Neural progenitor cell (in vitro differentiated cells): ENCODE measurements at regions not wholly inside any gene's neighbourhood (a gene's known extent, or its start where the extent isn't known, plus 50 kb on each side); places are given as distances from the start of the nearest gene placed in this dataset.

Experiments
- DNase-seq: peaks from one replicate; pipeline ENCODE4 v3.0.0-alpha.2; 2016; ENCODE audit warnings: low spot score
- H2AFZ ChIP-seq: fragments of 200-600 bp; sonication (generic); replicated peaks from 2 replicates; pipeline ENCODE4 v1.6.1; 2016; ENCODE audit warnings: antibody characterized with exemption
- H3F3A ChIP-seq: fragments of 200-600 bp; sonication (generic); 2 replicates; pipeline ENCODE4 v1.6.1; 2016; ENCODE audit warnings: antibody characterized with exemption, low read depth
- H3K27ac ChIP-seq: fragments of 200-600 bp; sonication (generic); 2 replicates; pipeline ENCODE4 v1.5.1; 2016; ENCODE audit warnings: mild to moderate bottlenecking
- H3K27me3 ChIP-seq: fragments of 200-600 bp; sonication (generic); 2 replicates; pipeline ENCODE4 v1.6.1; 2016; ENCODE audit warnings: mild to moderate bottlenecking, moderate library complexity
- H3K36me3 ChIP-seq: fragments of 200-600 bp; sonication (generic); 2 replicates; pipeline ENCODE4 v1.5.1; 2016
- H3K4me1 ChIP-seq: fragments of 200-600 bp; sonication (generic); 2 replicates; pipeline ENCODE4 v1.6.1; 2016; ENCODE audit warnings: mixed run types
- H3K4me2 ChIP-seq: fragments of 200-600 bp; sonication (generic); 2 replicates; pipeline ENCODE4 v1.6.1; 2016
- H3K4me3 ChIP-seq: fragments of 200-600 bp; sonication (generic); 2 replicates; pipeline ENCODE4 v1.5.1; 2016
- H3K79me2 ChIP-seq: fragments of 200-600 bp; sonication (generic); 2 replicates; pipeline ENCODE4 v1.6.1; 2016; ENCODE audit warnings: low read depth
- H3K9ac ChIP-seq: fragments of 200-600 bp; sonication (generic); 2 replicates; pipeline ENCODE4 v1.6.1; 2016
- H3K9me3 ChIP-seq: fragments of 200-600 bp; sonication (generic); 2 replicates; pipeline ENCODE4 v1.5.1; 2016; ENCODE audit warnings: low read depth
- H4K20me1 ChIP-seq: fragments of 200-600 bp; sonication (generic); 2 replicates; pipeline ENCODE4 v1.6.1; 2016; ENCODE audit warnings: low read depth
- H3K27ac Mint-ChIP-seq: 3 replicates; pipeline ENCODE4 v1.8.0; 2021; ENCODE audit warnings: mixed read lengths
- H3K27me3 Mint-ChIP-seq: 2 replicates; pipeline ENCODE4 v1.8.0; 2022; ENCODE audit warnings: low read depth, mild to moderate bottlenecking, inconsistent platforms, moderate library complexity, mixed read lengths; ENCODE audit not compliant: insufficient read depth
- H3K36me3 Mint-ChIP-seq: 3 replicates; pipeline ENCODE4 v1.8.0; 2021; ENCODE audit warnings: mixed read lengths
- H3K4me1 Mint-ChIP-seq: 3 replicates; pipeline ENCODE4 v1.8.0; 2021; ENCODE audit warnings: mixed read lengths
- H3K4me3 Mint-ChIP-seq: 3 replicates; pipeline ENCODE4 v1.8.0; 2021; ENCODE audit warnings: mild to moderate bottlenecking, moderate library complexity, mixed read lengths
- H3K9me3 Mint-ChIP-seq: 3 replicates; pipeline ENCODE4 v1.8.0; 2020; ENCODE audit warnings: mixed read lengths
- EZH2 ChIP-seq: fragments of 200-600 bp; sonication (generic); IDR thresholded peaks from 2 replicates; pipeline ENCODE4 v1.6.1; 2017; ENCODE audit warnings: antibody characterized with exemption, mild to moderate bottlenecking, moderate library complexity
- EZH2phosphoT487 ChIP-seq: fragments of 200-600 bp; sonication (generic); IDR thresholded peaks from 2 replicates; pipeline ENCODE4 v1.6.1; 2017; ENCODE audit warnings: antibody characterized with exemption
- TF ChIP-seq, protein P1 (sequence below): fragments of 200-600 bp; sonication (generic); IDR thresholded peaks from 2 replicates; pipeline ENCODE4 v1.5.1; 2017; ENCODE audit warnings: antibody characterized with exemption, mild to moderate bottlenecking

DNA sequence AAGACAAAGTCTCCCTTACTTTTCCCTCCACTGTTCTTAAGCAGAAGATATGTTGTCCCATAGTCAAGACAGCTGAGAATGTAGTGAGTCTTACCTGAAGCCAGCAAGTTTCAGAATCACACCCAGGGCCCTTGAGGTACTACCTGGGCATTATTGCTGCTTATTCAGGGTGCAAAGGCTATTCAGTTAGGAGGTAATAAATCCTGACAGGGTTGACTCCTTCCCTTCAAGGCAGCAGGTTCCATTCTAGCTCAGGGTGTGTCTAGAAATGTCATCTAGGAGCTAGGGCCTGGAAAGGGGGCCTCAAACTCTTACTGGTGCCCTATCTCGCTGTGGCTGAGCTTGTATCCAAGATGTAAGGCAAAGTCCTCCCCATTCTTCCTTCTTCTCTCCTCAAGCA lies 259.0 kb downstream of the FAT4 start:
- Mint-ChIP-seq H3K4me1 (no peaks in the 10 kb centered on the region), H3K4me3 (no peak overlapping the region), H3K27ac (no peak overlapping the region), H3K9me3 (peaks cover 8% of the 10 kb centered on the region), H3K27me3 (no peaks in the 10 kb centered on the region), H3K36me3 (peaks cover 3% of the 10 kb centered on the region)
- Histone ChIP-seq H2AFZ (no peak overlapping the region), H3K9ac (no peak overlapping the region), H3K27ac (no peak overlapping the region), H3K79me2 (no peaks in the 10 kb centered on the region), H3K27me3 (no peaks in the 10 kb centered on the region), H3K36me3 (no peaks in the 10 kb centered on the region), H3K4me1 (no peaks in the 10 kb centered on the region), H3F3A (no peaks in the 10 kb centered on the region), H3K4me3 (no peak overlapping the region), H4K20me1 (no peaks in the 10 kb centered on the region), H3K9me3 (no peaks in the 10 kb centered on the region), H3K4me2 (no peak overlapping the region)
- TF ChIP-seq EZH2 (no peak), EZH2phosphoT487 (no peak)
- TF ChIP-seq, protein P1, sequence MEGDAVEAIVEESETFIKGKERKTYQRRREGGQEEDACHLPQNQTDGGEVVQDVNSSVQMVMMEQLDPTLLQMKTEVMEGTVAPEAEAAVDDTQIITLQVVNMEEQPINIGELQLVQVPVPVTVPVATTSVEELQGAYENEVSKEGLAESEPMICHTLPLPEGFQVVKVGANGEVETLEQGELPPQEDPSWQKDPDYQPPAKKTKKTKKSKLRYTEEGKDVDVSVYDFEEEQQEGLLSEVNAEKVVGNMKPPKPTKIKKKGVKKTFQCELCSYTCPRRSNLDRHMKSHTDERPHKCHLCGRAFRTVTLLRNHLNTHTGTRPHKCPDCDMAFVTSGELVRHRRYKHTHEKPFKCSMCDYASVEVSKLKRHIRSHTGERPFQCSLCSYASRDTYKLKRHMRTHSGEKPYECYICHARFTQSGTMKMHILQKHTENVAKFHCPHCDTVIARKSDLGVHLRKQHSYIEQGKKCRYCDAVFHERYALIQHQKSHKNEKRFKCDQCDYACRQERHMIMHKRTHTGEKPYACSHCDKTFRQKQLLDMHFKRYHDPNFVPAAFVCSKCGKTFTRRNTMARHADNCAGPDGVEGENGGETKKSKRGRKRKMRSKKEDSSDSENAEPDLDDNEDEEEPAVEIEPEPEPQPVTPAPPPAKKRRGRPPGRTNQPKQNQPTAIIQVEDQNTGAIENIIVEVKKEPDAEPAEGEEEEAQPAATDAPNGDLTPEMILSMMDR: no peak
- no peak for DNase-seq

DNA sequence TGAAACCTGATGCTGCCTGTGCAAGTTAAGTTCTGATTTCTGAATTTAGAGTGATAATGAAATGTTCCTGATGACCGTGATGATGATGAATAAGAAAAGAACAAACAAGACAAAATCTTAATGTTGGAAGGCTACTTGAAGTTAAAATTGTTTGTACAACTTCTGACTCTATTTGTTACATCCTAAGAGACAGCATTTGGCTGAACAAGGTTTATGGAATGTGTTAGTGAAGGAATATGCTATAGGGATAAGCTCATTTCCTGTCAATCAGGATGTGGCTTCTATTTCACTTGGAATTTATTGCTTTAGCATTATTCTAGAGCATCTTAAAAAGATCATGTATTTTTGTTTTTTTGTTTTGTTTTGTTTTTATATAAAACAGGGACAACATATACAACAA lies 267.5 kb downstream of the FAT4 start:
- no peak overlapping the region for H3K4me2 ChIP-seq
- no peak overlapping the region for H3K27ac ChIP-seq
- Mint-ChIP-seq H3K4me1 (no peaks in the 10 kb centered on the region), H3K36me3 (no peaks in the 10 kb centered on the region), H3K9me3 (no peaks in the 10 kb centered on the region), H3K4me3 (no peak overlapping the region), H3K27me3 (no peaks in the 10 kb centered on the region), H3K27ac (no peak overlapping the region)
- no peaks in the 10 kb centered on the region for H4K20me1 ChIP-seq
- no peak overlapping the region for H2AFZ ChIP-seq
- H3F3A ChIP-seq: no peaks in the 10 kb centered on the region
- DNase-seq: no peak
- no peak for TF ChIP-seq EZH2
- TF ChIP-seq EZH2phosphoT487: no peak
- TF ChIP-seq, protein P1: no peak
- H3K79me2 ChIP-seq: no peaks in the 10 kb centered on the region
- H3K9me3 ChIP-seq: no peaks in the 10 kb centered on the region
- no peak overlapping the region for H3K4me3 ChIP-seq
- no peaks in the 10 kb centered on the region for H3K36me3 ChIP-seq
- H3K9ac ChIP-seq: no peak overlapping the region
- no peaks in the 10 kb centered on the region for H3K27me3 ChIP-seq
- H3K4me1 ChIP-seq: no peaks in the 10 kb centered on the region

DNA sequence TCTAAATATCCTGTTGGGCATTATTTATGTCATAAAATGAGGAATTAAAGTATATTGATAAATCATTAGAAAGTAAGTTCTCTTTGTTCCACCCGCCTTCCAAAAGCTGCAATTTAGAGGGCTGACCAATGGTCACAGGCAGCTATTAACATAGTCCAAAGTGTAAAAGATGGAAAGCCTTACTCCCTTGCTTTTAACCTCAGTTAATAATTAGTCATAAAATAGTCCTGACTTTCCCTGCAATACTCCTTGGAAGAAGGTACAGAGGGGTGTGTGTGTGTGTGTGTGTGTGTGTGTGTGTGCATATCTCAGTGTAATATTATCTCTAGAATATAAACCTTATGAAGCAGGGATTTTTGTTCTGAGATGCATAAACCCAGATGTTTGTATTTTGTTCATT lies 275.4 kb downstream of the FAT4 start:
- no peak overlapping the region for H2AFZ ChIP-seq
- H3K4me3 Mint-ChIP-seq: no peak overlapping the region
- no peak overlapping the region for H3K4me3 ChIP-seq
- no peaks in the 10 kb centered on the region for H3K27me3 ChIP-seq
- no peaks in the 10 kb centered on the region for H3K9me3 ChIP-seq
- no peaks in the 10 kb centered on the region for H3K36me3 ChIP-seq
- H3F3A ChIP-seq: no peaks in the 10 kb centered on the region
- H3K4me1 Mint-ChIP-seq: no peaks in the 10 kb centered on the region
- no peaks in the 10 kb centered on the region for H4K20me1 ChIP-seq
- H3K27ac Mint-ChIP-seq: no peak overlapping the region
- H3K27me3 Mint-ChIP-seq: no peaks in the 10 kb centered on the region
- H3K36me3 Mint-ChIP-seq: no peaks in the 10 kb centered on the region
- no peak overlapping the region for H3K4me2 ChIP-seq
- peaks cover 8% of the 10 kb centered on the region for H3K4me1 ChIP-seq
- H3K9me3 Mint-ChIP-seq: peaks cover 2% of the 10 kb centered on the region
- no peak overlapping the region for H3K27ac ChIP-seq
- no peak overlapping the region for H3K9ac ChIP-seq
- no peak for DNase-seq
- TF ChIP-seq EZH2 (no peak), EZH2phosphoT487 (no peak)
- TF ChIP-seq, protein P1: no peak
- no peaks in the 10 kb centered on the region for H3K79me2 ChIP-seq

DNA sequence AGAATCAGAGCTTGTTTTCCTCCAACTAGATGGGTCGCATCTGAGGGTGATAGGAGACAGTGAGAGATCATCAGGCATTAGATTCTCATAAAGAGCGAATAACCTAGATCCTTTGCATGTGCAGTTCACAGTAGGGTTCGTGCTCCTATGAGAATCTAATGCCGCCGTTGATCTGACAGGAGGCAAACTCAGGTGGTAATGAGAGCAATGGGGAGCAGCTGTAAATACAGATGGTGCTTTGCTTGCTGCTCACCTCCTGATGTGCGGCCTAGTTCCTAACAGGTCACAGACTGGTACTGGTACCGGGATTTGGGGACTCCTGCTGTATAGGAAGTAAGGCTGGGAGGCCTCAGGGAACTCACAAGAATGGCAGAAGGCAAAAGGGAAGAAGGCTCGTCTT lies 276.5 kb downstream of the FAT4 start:
- H3K36me3 ChIP-seq: no peaks in the 10 kb centered on the region
- no peaks in the 10 kb centered on the region for H3K79me2 ChIP-seq
- H3K4me2 ChIP-seq: no peak overlapping the region
- H3K36me3 Mint-ChIP-seq: no peaks in the 10 kb centered on the region
- H3K27me3 ChIP-seq: no peaks in the 10 kb centered on the region
- no peaks in the 10 kb centered on the region for H3K27me3 Mint-ChIP-seq
- no peaks in the 10 kb centered on the region for H3K4me1 Mint-ChIP-seq
- peaks cover 2% of the 10 kb centered on the region for H3K9me3 Mint-ChIP-seq
- H2AFZ ChIP-seq: peak overlapping the region; percentile 57
- H3K9me3 ChIP-seq: no peaks in the 10 kb centered on the region
- no peak for DNase-seq
- H3K9ac ChIP-seq: no peak overlapping the region
- H3K27ac Mint-ChIP-seq: no peak overlapping the region
- H3K4me3 ChIP-seq: no peak overlapping the region
- no peak for TF ChIP-seq EZH2
- TF ChIP-seq, protein P1: no peak
- TF ChIP-seq EZH2phosphoT487: no peak
- no peaks in the 10 kb centered on the region for H3F3A ChIP-seq
- peaks cover 8% of the 10 kb centered on the region for H3K4me1 ChIP-seq
- H3K4me3 Mint-ChIP-seq: no peak overlapping the region
- no peak overlapping the region for H3K27ac ChIP-seq
- no peaks in the 10 kb centered on the region for H4K20me1 ChIP-seq
